Stimulated activated CD8-positive, alpha-beta memory T cell treated with anti-CD3 and anti-CD28 coated beads, Interleukin-4, amount 100 ng/mL, for 1 hour (primary cell): ENCODE measurements at regions not wholly inside any gene's neighbourhood (a gene's known extent, or its start where the extent isn't known, plus 50 kb on each side); places are given as distances from the start of the nearest gene placed in this dataset.

Experiments used
- DNase-seq, 2 donors: peaks; one replicate each; pipeline ENCODE4 v3.0.0-alpha.2; 2020; ENCODE audit warnings: low read depth in 2 of 2, low spot score in 1 of 2

DNA sequence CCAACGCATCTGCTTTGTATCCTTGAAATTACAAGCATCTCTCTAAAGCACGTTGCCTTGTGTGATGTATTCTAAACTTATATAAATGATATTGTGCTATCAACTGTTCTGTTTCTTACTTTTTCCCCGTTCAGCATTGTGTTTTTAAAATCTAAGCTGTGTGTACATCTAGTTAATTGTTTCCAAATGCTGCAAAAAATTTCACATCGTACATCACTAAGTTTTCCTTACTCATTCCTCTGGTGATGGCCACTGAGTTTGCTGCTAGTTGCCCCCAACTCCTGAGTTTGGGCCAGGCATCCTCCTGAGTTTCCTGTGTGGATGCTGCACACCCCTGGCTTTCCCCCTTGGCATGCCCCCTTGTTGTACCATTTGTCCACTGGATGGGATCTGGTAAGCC lies 139.7 kb downstream of the MYCN start:
- DNase-seq: no peak

DNA sequence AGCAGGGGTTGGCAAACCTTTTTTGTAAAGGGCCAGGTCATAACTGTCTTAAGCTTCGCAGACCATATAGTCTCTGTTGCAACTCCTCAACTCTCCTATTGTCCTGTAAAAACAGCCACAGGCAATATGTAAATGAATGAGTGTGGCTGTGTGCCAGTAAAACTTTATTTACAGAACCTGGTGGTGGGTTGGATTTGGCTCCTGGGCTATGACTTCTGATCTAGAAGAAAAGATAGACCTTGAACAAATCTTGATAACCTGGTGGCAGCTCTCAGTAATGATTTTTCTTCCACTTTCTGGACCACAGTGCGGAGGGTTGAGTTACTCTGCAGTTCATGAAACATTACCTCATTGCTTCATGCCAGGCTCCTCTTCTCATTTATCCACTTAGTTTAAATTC lies 139.3 kb downstream of the MYCN start:
- no peak for DNase-seq

DNA sequence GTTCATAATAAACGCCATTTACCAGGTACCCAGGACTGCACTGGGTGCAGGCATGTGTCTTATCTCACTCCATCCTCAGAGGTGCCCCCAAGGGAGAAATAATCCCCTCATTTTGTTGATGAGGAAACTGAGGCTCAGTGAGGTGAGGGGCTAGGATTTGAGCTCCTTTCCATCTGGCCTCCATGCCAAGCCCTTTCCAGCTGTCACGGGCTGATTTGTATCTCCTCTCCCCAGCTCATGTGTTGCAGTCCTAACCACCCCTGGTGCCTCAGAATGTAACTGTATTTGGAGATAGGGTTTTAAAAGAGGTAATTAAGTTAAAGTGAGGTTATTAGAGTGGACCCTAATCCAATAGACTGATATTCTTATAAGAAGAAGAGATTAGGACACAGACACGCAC lies 137.3 kb downstream of the MYCN start:
- DNase-seq: no peak

DNA sequence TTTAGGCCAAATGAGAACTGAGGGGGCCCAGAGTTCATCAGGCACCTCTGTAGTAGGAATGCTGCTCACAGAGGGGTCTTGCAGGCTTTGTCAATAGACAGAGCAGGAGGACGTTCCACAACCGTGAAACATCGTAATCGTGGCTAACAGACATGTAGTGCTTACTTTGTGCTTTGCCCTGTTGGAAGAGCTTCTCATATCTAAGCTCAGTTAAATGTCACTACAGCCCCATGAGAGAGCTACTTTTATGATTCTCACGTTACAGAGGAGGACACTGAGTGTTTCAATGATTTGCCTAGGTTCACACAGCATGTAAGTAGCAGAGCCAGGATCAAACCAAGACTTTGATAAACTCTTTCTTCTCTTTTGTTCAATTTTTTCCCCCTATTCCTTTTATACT lies 136.6 kb downstream of the MYCN start:
- DNase-seq: no peak

DNA sequence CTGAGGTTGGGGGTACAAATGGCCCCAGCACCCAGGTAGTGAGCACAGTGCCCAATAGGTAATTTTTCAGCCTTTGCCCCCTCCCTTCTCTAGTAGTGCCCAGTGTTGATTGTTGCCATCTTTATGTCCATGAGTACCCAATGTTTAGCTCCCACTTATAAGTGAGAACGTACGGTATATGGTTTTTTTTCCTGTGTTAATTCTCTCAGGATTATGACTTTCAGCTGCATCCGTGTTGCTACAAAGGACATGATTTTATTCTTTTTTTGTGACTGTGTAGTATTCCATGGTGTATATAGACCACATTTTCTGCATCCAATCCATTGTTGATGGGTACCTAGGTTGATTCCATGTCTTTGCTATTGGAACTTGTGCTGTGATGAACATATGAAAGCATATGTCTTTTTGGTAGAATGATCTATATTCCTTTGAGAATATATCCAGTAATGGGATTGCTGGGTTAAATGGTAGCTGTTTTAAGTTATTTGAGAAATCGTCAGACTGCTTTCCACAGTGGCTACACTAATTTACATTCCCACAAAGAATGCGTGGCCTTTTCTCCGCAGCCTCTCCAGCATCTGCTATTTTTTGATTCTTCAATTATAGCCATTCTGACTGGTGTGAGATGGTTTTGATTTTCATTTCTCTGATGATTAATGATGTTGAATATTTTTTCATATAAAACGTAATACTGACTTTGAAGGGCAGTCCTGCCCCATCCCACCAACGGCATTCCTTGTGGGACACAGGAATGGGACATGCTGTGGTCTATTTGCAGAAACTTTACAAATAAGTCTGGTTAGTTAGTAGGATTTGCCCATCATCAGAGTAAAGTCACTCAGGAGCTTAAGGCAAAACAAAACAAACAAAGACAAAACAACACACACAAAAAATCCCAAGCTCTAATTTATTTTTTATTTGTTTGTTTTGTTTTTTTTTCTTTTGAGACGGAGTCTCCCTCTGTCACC lies 135.0 kb downstream of the MYCN start:
- DNase-seq: no peak

DNA sequence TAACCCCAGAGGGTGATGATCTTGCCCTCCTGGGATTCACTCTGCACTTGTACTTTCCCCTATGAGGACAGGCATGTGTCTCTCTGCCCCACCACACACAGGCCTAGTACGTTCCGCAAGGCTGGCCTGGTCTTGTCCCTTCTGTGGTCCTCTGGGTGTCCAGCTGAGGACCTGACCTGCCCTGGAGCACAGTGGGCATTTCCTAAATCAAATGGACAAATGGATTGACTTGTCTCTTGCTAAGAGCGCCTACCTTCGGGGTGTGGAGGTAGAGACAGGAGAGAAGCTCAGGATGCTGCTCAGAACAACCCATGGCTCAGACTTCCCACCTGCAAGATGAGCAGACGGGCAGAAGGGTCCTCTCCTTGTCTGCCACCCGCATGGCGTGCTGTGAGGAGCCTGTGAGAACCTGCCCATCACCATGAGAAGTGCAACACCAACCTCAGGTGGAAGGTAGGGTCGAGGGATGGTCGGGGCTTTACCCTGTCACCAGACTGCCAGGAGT lies 133.6 kb downstream of the MYCN start:
- no peak for DNase-seq

DNA sequence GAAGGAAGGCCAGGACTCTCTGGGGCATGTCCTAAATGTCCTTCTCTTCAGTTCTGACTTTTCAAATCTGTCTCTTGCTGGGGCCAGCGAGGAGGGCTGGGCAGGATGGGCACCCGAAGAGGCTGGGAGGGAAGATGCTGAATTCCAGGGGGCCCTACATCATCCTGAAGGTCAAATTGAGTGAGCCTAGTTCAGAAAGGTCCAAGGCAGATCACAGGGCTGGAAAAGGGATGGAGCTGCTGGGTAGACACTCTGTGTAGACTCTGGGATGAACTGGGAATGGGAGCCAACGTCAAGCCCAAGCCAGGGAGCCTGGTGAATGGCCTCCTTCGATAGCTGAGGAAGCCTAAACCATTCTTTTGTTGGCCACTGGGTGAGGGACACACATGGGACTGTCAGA lies 133.1 kb downstream of the MYCN start:
- no peak for DNase-seq

DNA sequence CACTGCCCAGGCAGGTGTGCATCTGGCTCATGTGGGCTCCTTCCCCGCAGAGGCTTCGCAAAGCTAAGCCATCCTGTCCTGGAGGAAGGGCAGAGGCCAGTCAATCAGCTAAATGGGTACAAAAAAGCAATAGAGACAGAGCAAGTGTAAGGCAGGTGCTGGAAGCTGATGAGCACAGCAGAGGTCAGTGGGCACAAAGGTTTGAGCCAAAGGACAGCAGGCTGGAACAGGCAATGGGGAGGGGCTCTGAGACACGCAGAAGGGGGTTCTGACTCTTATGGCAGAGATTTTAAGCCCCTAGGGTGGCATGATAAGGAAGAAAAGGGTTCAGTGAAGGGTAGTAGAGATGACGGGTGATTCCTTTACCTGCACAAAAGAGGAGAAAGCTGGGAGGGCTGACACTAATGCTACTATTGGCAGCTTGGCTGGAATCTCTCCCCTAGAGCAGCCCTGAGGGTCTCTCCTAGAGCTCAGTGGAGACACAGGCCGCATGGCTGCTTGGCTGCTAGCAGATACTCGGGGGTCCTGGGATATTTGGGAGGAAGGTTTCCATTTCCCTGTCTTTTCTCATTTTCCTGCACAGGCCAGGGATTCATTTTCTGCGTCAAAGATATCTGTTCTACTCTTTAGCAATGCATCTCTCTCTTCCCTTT lies 132.4 kb downstream of the MYCN start:
- no peak for DNase-seq

DNA sequence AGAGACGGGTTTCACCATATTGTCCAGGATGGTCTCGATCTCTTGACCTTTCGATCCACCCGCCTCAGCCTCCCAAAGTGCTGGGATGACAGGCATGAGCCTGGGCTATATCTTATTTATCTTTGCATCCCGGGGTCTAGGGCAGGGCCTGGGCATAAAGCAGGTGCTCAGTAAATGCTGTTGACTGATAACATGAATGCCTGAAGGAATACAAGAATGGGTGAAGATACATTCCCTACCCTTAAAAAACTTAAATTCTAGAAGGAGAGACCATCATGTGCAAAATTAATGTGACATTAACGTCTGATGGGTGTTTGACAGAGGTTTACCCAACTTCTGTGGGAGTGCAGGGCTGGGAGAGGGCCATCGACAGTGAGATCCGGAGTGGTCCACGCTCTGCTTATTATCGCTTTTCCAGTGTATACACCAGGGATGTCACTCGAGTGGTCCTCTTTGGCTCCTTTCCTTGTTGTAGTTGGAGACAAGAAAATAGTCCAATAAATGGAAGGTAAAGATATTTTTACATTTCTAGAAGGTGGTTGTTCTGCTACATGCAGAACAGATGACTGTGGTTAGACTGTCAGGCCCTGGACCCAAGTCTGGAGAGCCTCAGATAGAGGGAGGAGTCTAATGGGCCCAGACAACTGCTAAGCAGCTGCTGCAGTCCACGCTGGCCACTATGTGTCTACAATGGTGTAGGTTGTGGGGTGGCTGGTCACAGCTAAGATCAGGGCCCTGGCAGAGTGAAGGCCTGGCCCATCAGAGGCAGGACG lies 131.7 kb downstream of the MYCN start:
- DNase-seq: no peak

DNA sequence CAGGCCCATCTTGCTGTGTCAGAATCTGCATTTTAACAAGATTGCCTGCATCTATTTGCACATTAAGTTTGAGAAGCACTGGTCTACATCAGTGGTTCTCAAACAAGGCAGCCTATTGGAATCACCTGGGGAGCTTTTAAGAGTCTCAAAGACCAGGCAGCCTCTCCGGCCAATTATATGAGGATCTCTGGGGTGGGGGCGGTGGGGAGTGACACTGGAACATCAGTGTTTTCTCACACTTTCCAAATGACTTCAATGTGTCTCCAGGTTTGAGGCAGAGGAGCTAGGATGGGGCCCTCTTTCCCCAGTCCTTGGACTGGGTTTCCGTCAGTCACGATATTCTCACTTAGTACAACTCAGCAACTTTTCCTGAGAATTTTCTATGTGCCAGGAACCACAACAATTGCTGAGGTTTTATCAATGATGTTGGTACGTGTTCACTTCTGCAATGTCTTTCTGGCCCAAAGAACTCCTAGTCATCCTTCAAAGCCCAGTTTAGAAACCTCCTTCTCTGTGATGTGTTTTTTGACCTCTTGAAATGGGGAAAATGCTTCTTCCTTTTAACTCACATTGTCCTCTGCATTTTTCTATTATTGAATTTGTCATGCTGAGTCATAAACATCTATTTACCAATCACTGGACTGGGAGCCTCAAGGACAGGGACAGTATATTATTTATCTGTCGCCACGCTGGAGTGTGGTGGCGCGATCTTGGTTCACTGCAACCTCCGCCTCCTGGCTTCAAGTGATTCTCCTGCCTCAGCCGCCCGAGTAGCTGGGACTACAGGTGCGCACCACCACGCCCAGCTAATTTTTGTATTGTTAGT lies 130.9 kb downstream of the MYCN start:
- DNase-seq: no peak

DNA sequence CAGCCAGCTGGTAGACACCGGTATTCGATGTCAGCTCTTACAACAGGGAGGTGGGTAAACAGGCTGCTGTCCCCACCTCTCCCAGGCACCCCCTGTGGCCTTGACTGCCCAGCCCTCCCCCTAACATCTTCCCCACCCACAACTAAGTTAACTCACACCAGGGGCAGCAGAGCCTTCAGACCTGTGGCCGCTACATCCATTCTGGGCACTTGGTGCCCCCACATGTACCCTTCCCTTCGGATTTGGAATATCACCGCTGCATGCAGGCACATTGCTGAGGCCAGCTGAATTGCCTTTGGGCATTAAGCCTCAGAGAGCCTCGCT lies 130.3 kb downstream of the MYCN start:
- DNase-seq: no peak

DNA sequence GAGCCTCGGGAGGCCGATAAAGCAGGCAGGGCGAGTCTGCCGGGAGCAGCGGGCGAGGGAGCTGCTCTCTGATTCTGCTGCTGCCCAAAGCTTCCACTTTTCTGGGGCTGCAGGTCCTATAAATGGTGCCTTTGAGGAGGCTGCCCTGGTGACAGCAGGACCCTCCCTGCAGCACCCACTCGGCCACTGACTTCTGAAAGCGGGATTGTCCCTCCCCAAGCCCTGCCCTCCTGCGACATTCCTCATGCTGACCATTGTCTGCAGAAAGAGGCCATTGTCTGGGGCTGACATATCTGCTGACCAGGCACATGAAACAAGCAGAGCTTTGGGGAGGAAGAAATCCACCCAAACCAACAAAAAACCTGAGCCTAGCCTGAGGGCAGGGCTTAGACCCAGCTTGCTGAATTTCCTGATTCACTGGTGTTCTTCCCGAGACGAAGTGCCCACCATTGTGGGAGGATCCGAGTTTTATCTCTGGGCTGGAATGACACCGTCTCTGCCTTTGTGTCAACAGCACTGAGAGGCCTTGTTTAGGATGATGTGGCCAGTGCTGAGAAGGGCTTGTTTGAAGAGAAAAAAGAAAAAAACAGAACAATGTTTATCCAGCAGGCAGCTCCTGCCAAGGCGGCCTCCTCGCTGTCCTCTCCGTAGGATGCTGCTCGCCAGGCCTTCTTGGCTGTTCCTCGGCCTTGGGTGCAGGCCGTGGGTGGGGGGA lies 129.7 kb downstream of the MYCN start:
- no peak for DNase-seq

DNA sequence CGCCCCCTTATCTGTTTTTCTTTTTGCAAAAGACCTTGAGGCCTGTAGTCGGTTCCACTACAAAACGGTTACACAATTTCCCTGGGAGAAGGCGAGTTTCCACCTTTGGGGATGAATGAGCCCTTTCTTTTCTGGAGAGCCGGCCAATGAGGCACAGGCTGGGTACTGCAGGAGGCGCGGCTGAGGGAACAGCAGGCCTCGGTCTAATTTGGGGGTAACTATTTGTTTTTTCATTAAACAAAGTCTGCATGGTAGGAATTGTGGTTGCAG lies 129.2 kb downstream of the MYCN start:
- DNase-seq: no peak

DNA sequence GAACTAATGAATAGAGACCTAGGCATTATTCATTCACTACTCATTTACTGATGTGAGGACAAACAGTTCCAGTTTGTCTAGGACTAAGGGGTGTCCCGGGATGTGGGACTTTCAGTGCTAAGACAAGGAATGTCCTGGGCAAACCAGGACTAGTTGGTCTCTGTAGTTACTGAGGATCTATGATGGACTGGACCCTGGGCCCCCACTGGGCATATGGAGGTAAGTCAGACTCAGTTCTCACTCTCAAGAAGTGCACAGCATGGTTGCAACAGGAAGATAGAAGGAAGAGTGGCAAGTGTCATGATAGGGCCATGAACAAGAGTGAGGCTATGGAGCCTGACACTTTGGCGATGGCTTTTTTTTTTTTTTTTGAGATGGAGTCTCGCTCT lies 128.2 kb downstream of the MYCN start:
- DNase-seq: no peak

DNA sequence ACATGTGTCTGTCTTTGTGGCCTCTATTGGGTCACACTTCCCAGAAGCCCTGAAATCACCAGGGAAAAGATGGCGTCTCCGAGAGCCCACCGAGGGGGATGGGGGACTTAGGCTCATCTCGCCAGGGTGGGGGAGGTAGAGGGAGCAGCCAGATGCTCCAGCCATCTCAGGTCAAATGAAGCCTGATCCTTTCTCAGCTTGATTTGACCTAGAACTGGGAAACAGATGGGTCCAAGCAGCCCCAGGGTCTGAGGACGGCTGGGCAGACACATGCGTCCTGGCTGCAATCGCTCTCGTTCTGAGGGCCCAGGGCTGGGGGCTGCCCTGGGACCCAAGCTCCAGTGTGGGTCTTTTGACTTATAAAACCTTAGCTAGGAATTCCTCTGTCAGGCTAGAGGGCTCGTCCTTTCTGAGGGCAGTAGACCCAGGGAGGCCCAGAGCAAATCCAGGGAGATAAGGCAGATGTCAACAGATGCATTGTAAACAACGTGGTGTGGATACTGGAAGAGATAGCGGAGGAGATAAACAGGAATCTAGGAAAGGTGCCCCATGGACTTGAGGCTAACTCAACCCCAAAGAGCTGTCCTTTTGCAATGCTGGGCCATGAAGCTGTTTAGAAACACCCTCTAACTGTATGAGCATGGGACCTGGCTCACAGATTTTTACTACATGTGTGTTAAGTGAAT lies 127.7 kb downstream of the MYCN start:
- no peak for DNase-seq

DNA sequence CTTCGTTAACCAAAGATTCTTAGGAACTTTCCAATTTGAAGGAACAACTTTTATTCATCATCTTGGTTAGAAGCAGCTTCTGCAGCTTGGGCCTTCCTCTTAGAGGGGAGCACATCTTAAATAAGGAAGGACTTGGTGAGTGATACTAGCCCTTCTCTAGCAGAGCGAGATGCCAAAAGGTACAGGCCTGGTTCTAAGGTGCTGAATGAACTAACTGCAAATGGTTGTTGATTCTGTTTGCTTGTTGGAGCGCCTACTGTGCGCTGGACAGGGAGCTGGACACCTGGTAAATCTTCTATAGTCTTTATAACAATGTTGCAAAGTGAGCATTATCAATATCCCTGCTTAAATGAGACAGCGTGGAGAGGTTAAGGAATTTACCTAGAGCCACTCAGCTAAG lies 127.1 kb downstream of the MYCN start:
- no peak for DNase-seq

DNA sequence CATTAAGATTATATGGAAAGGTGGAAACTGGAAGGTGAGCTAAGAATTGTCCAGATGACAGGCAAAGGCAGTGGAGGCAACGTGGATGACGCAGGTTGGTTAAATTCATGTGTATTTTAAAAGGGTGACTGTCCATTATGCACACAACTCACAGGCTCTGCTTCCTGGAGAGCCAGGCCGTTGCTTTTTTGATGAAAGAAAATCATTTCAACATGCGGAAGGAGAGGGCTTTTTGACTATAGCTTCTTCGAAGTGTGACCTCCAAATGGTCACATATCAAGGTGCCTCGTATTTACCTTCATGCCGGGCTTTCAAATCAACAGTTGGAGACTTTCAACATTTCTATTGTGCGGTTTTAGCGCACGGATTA lies 126.7 kb downstream of the MYCN start:
- DNase-seq: no peak

DNA sequence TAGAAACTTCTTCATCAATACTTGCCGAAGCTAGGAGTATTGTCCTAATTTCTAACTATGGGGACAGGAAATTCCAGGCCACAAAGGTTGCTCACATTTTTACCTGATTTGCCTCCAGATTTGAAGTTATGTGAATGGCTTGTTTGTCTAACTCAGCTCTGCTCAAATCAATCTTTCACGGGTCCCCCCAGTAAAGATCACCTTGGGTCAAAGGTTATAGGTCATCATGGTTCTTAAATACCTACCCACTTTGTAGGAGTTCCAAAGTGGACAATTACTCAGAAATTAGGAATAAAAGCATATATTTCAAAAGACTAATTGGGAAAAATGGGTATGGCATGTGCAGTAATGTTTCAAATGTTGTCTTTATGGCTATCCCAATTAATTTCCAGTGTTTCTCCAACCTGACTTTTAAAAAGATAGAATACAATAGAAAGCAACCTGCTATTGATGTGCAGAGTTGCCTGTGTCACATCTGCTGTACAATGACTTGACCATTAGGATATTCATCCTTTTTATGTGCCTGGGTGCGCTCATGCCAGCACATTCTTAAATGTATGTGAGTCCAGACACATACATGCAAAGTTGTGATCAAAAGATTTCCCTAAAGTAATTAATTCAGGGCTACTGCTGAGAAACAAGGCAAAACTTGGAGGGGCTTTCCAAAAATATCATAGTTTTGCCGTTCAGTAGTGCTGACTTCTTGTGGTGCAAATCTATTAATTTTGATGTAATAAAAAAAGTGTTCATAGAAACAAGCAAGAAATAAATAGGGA lies 126.1 kb downstream of the MYCN start:
- DNase-seq: no peak
